OCI-LY3 (cell line): ENCODE measurements at regions not wholly inside any gene's neighbourhood (a gene's known extent, or its start where the extent isn't known, plus 50 kb on each side); places are given as distances from the start of the nearest gene placed in this dataset.

Experiments used
- H2AFZ ChIP-seq: fragments of 200-600, 300-600 bp; shearing (Covaris generic); 2 replicates; pipeline ENCODE4 v1.6.0; 2014; ENCODE audit warnings: antibody characterized with exemption, low read depth, low read length
- H3K27ac ChIP-seq: fragments of 200-600, 300-600 bp; sonication (generic); 2 replicates; pipeline ENCODE4 v1.5.1; 2014; ENCODE audit warnings: mild to moderate bottlenecking, low read length, moderate library complexity, mixed read lengths
- H3K27me3 ChIP-seq: fragments of 200-600, 300-600 bp; sonication (generic); 2 replicates; pipeline ENCODE4 v1.6.1; 2014; ENCODE audit warnings: low read depth, low read length, mixed read lengths
- H3K36me3 ChIP-seq: fragments of 200-600, 300-600 bp; sonication (generic); replicated peaks from 2 replicates; pipeline ENCODE3; 2014; ENCODE audit warnings: low read depth, low read length, mixed read lengths
- H3K4me1 ChIP-seq: fragments of 300-600, 200-600 bp; sonication (generic); 2 replicates; pipeline ENCODE4 v1.6.1; 2014; ENCODE audit warnings: low read length, mixed read lengths
- H3K4me2 ChIP-seq: fragments of 200-600, 300-600 bp; sonication (generic); 2 replicates; pipeline ENCODE4 v1.6.1; 2014; ENCODE audit warnings: low read length, mixed read lengths
- H3K4me3 ChIP-seq: fragments of 300-600, 200-600 bp; sonication (generic); 2 replicates; pipeline ENCODE4 v1.5.1; 2014; ENCODE audit warnings: antibody characterized with exemption, mild to moderate bottlenecking, low read length, moderate library complexity
- H3K79me2 ChIP-seq: fragments of 300-600, 200-600 bp; shearing (Covaris generic); 2 replicates; pipeline ENCODE4 v1.6.1; 2014; ENCODE audit warnings: mild to moderate bottlenecking, low read length, mixed read lengths
- H3K9ac ChIP-seq: fragments of 300-600, 200-600 bp; shearing (Covaris generic); 2 replicates; pipeline ENCODE4 v1.6.0; 2014; ENCODE audit warnings: mild to moderate bottlenecking, low read length, moderate library complexity
- H3K9me3 ChIP-seq: fragments of 200-600, 300-600 bp; shearing (Covaris generic); 2 replicates; pipeline ENCODE4 v1.6.1; 2014; ENCODE audit warnings: low read length, mixed read lengths; ENCODE audit not compliant: insufficient read depth
- H4K20me1 ChIP-seq: fragments of 200-600, 300-600 bp; sonication (generic); 2 replicates; pipeline ENCODE4 v1.6.1; 2016; ENCODE audit warnings: low read length, mixed read lengths; ENCODE audit not compliant: insufficient read depth
- CTCF ChIP-seq: fragments of 200-600, 300-600 bp; sonication (generic); IDR thresholded peaks from 2 replicates; pipeline ENCODE4 v1.5.1; 2014; ENCODE audit warnings: antibody characterized with exemption, low read length, low read depth
- EZH2phosphoT487 ChIP-seq: fragments of 200-600 bp; shearing (Covaris generic); IDR thresholded peaks from 2 replicates; pipeline ENCODE4 v1.6.1; 2018; ENCODE audit warnings: antibody characterized with exemption, mixed run types, low read depth

GRCh38 chr2:104375206-104375605 lies 478.7 kb upstream of the POU3F3 start:
- no peak overlapping the region for H3K27ac ChIP-seq
- H3K4me3 ChIP-seq, result no peak overlapping the region
- TF ChIP-seq CTCF, result no peak
- no peak for TF ChIP-seq EZH2phosphoT487
- H2AFZ ChIP-seq, result no peak overlapping the region
- H3K36me3 ChIP-seq, result no peaks in the 10 kb centered on the region
- H3K27me3 ChIP-seq, result no peaks in the 10 kb centered on the region
- H3K9ac ChIP-seq, result no peak overlapping the region
- H3K9me3 ChIP-seq, result no peaks in the 10 kb centered on the region
- H4K20me1 ChIP-seq, result no peaks in the 10 kb centered on the region
- H3K4me2 ChIP-seq, result no peak overlapping the region
- peaks cover 6% of the 10 kb centered on the region; the same call in 1 of the 2 replicates for H3K4me1 ChIP-seq
- no peaks in the 10 kb centered on the region for H3K79me2 ChIP-seq

- no peaks in the 10 kb centered on the region for H4K20me1 ChIP-seq
- peak overlapping the region; percentile 66 for H3K4me3 ChIP-seq
- no peaks in the 10 kb centered on the region for H3K4me1 ChIP-seq
- no peak overlapping the region for H3K27ac ChIP-seq
- H3K79me2 ChIP-seq, result no peaks in the 10 kb centered on the region
- H3K36me3 ChIP-seq, result no peaks in the 10 kb centered on the region
- H3K9me3 ChIP-seq, result no peaks in the 10 kb centered on the region
- TF ChIP-seq CTCF, result no peak
- TF ChIP-seq EZH2phosphoT487, result no peak
- H3K4me2 ChIP-seq, result peak overlapping the region; percentile 57
- H3K9ac ChIP-seq, result peak overlapping the region; percentile 29; the same call in 1 of the 2 replicates
- H3K27me3 ChIP-seq, result no peaks in the 10 kb centered on the region
- peak overlapping the region; percentile 84 for H2AFZ ChIP-seq
Measured at GRCh38 chr2:104378853-104379374, 475.0 kb upstream of the POU3F3 start.

GRCh38 chr2:104384961-104385360 lies 469.0 kb upstream of the POU3F3 start:
- H3K9ac ChIP-seq, result no peak overlapping the region
- H3K4me1 ChIP-seq, result no peaks in the 10 kb centered on the region
- no peaks in the 10 kb centered on the region for H4K20me1 ChIP-seq
- no peak overlapping the region for H3K4me2 ChIP-seq
- H3K36me3 ChIP-seq, result no peaks in the 10 kb centered on the region
- H3K9me3 ChIP-seq, result no peaks in the 10 kb centered on the region
- no peaks in the 10 kb centered on the region for H3K27me3 ChIP-seq
- TF ChIP-seq EZH2phosphoT487, result no peak
- TF ChIP-seq CTCF, result no peak
- H2AFZ ChIP-seq, result no peak overlapping the region
- H3K27ac ChIP-seq, result no peak overlapping the region
- H3K79me2 ChIP-seq, result no peaks in the 10 kb centered on the region
- H3K4me3 ChIP-seq, result no peak overlapping the region

GRCh38 chr2:104385743-104386142 lies 468.2 kb upstream of the POU3F3 start:
- no peak overlapping the region for H3K4me2 ChIP-seq
- H3K36me3 ChIP-seq, result no peaks in the 10 kb centered on the region
- no peaks in the 10 kb centered on the region for H3K27me3 ChIP-seq
- H3K4me3 ChIP-seq, result no peak overlapping the region
- no peaks in the 10 kb centered on the region for H3K4me1 ChIP-seq
- H4K20me1 ChIP-seq, result no peaks in the 10 kb centered on the region
- TF ChIP-seq CTCF (no peak), EZH2phosphoT487 (no peak)
- no peak overlapping the region for H3K27ac ChIP-seq
- no peaks in the 10 kb centered on the region for H3K79me2 ChIP-seq
- no peaks in the 10 kb centered on the region for H3K9me3 ChIP-seq
- no peak overlapping the region for H2AFZ ChIP-seq
- no peak overlapping the region for H3K9ac ChIP-seq
